ENCODE measurements at regions not wholly inside any gene's neighbourhood (a gene's known extent, or its start where the extent isn't known, plus 50 kb on each side); places are given as distances from the start of the nearest gene placed in this dataset.

DNA sequence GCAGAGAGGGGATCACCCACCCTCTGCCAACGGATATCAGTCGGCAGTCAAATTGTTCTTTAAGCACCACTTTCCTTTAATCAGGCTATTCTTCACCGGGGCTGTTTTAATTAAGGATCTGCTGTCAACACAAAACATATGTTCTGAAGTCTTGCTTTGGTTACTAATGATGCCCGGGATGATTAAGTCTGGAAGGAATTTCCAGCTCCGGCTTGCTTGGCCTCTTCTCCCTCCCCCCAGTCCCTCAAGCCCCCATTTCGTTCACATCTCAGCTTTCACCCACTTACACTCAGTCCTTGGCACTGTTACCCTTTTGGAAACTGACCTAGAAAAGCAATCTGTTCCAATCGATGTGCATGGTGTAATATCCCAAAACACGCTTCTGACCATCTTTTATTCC, 74.7 kb downstream of the MSX2 start:
- no peak for TF ChIP-seq CTCF (IDR thresholded peaks at IDR 0.05)
- no peak for TF ChIP-seq POLR2A (IDR thresholded peaks at IDR 0.05)
